ENCODE measurements at regions not wholly inside any gene's neighbourhood (a gene's known extent, or its start where the extent isn't known, plus 50 kb on each side); places are given as distances from the start of the nearest gene placed in this dataset.

DNA sequence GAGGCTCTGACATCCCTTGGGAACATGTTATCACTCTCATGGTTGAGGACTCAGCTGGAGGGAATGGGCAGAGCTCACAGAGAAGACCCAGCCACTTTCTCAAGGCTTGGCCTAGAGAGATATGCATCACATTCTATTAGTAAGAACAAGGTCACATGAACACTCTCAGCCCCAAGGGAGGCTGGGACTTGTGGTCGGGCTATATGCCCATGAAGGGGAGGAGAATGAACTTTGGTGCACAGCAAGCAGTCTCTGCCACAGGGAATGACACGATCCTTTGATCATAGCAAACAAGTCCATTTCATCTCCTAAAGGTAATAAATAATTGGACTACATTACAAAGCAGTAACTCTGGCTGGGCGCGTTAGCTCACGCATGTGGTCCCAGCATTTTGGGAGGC, 105.7 kb downstream of the SYF2 start:
- DNase-seq (ENCODE audit: low spot score) = no peak
- ChIA-PET POLR2A (ENCODE audit: low non-redundant PET) (no interaction called here), CTCF (interaction anchor here (0.6 kb wide), 1 partner anchor 56 kb away, joined by 4 read pairs; no protein-coding TSS in a partner anchor)
- TF ChIP-seq, protein P1, sequence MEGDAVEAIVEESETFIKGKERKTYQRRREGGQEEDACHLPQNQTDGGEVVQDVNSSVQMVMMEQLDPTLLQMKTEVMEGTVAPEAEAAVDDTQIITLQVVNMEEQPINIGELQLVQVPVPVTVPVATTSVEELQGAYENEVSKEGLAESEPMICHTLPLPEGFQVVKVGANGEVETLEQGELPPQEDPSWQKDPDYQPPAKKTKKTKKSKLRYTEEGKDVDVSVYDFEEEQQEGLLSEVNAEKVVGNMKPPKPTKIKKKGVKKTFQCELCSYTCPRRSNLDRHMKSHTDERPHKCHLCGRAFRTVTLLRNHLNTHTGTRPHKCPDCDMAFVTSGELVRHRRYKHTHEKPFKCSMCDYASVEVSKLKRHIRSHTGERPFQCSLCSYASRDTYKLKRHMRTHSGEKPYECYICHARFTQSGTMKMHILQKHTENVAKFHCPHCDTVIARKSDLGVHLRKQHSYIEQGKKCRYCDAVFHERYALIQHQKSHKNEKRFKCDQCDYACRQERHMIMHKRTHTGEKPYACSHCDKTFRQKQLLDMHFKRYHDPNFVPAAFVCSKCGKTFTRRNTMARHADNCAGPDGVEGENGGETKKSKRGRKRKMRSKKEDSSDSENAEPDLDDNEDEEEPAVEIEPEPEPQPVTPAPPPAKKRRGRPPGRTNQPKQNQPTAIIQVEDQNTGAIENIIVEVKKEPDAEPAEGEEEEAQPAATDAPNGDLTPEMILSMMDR (conservative IDR thresholded peaks at IDR 0.05; ENCODE audit: low read depth) = no peak
- no peak overlapping the region for H3K27ac ChIP-seq

DNA sequence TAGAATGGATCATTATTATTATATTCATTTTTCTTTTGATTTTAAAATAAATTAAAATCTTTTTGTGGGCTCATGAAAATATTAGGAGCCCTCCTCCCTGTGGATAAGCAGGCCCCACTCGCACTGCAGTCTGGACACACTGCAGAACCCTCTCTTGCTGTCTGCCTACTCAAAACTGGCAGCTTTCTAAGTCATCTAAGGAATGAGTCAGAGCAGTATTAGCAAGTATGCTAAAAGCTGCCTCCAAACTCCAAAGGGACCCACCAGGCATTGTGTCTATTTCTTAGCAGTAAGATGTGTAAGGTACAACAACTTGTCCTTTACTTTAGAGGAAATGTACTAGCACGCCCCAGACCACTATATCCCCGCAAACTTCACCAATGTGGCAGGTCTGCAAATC, 108.8 kb downstream of the SYF2 start:
- H3K27ac ChIP-seq = no peak overlapping the region
- DNase-seq (ENCODE audit: low spot score) = no peak
- ChIA-PET CTCF (interaction anchor here (0.7 kb wide), 2 partner anchors 9 to 944 kb away, joined by 3 read pairs; partner anchors contain the start of gene TRIM63), POLR2A (ENCODE audit: low non-redundant PET) (no interaction called here)
- TF ChIP-seq, protein P1 (conservative IDR thresholded peaks at IDR 0.05; ENCODE audit: low read depth) = no peak

DNA sequence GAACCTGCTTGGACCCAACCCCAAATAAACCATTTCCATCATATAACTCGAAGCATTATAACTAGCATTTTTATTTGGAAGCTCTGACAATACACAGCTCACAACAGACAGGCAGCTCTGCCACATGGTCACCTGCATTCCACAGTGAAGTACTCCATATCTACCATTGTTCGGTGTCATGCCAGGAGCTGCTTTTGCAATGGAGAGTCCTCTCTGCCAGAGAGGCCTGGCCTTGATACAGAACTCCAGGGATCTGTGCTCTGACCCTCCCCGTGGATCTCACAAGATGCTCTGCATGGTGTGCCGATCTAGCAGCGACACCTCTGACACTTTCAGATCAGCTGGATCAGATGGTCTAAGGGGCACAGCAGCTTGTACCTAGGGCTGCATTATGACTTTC, 109.6 kb downstream of the SYF2 start:
- ChIA-PET CTCF (interaction anchor here (0.7 kb wide), 1 partner anchor 8 kb away, joined by 3 read pairs; no protein-coding TSS in a partner anchor), POLR2A (ENCODE audit: low non-redundant PET) (no interaction called here)
- no peak for DNase-seq (ENCODE audit: low spot score)
- H3K27ac ChIP-seq = no peak overlapping the region
- TF ChIP-seq, protein P1 (conservative IDR thresholded peaks at IDR 0.05; ENCODE audit: low read depth) = no peak

DNA sequence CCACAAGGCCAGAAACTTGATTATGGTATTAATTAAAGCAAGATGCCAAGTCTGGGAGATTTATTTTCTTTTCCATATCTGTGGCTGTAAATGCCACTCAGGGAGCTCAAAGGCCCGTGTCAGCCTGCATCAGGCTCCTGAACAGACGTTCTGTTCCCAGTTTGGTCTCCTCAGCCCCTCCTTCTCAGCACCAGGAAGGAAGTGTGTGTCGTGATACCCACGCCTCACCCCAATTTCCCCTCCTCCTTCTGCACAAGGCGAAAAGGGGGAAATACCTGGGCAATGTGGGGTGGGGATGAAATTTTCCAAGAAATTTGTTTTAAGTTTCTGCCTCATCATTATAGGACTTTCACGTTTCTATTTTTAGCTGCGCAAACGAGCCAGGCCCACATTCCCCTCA, 112.0 kb downstream of the SYF2 start:
- POLR2A ChIA-PET (ENCODE audit: low non-redundant PET) = no interaction called here
- TF ChIP-seq, protein P1 (conservative IDR thresholded peaks at IDR 0.05; ENCODE audit: low read depth) = no peak
- CTCF ChIA-PET = interaction anchor here (0.6 kb wide), 1 partner anchor 84 kb away, joined by 3 read pairs; no protein-coding TSS in a partner anchor
- H3K27ac ChIP-seq = no peak overlapping the region
- no peak for DNase-seq (ENCODE audit: low spot score)

DNA sequence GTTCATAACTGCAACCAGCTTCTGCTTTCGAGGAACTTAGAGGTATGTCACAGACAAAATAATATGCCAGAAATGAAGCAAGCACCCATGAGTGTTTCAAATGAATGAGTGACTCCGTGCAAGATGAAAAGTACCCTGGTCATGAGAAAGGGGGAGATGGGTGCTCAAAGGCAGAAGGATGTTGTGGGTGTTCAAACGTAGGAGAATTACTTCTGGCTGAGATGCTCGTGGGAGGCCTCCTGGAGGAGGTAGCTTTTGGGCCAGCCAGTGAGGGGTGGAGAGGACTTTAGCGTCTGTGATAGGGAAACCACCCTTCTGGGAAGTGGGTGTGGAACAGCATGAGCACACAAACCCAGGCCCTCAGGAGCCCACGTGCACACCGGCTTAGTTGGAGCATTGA, 113.8 kb downstream of the SYF2 start:
- H3K27ac ChIP-seq = no peak overlapping the region
- DNase-seq (ENCODE audit: low spot score) = no peak
- POLR2A ChIA-PET (ENCODE audit: low non-redundant PET) = no interaction called here
- TF ChIP-seq, protein P1 (conservative IDR thresholded peaks at IDR 0.05; ENCODE audit: low read depth) = no peak
- CTCF ChIA-PET = interaction anchor here (0.6 kb wide), 2 partner anchors 86 to 92 kb away, joined by 3 read pairs; no protein-coding TSS in a partner anchor

DNA sequence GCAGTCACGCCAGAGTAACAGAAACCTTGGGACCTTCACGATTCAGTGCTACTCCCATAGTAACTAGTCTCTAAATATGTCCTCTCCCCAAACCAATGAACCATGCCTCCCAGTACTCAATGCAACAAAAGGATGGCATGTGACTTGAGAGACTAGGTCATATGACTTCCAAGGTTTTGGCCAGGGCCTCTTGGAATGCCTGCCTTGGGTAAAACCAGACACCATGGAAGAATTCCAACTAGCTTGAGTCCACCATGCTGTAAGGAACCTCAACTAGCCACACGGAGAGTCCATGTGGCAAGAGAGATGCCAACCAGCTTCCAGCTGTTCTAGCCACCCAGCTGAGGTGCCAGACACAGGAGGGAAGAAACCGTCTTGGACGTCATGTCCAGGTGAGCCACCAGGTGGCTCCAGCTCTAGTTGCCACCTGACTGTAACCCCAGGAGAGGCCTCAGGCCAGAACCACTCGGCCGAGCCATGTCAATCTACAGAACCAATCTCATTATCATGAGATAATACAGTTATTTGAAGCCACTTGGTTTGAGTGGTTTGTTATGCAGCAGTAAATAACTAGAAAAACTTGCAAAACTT, 115.0 kb downstream of the SYF2 start:
- ChIA-PET CTCF (interaction anchor here (0.6 kb wide), 1 partner anchor 17 kb away, joined by 5 read pairs; no protein-coding TSS in a partner anchor), POLR2A (ENCODE audit: low non-redundant PET) (no interaction called here)
- TF ChIP-seq, protein P1 (conservative IDR thresholded peaks at IDR 0.05; ENCODE audit: low read depth) = no peak
- peak; percentile 26 for DNase-seq (ENCODE audit: low spot score)
- no peak overlapping the region for H3K27ac ChIP-seq

All from RWPE1 (cell line).